HFF-Myc (cell line): ENCODE measurements at regions not wholly inside any gene's neighbourhood (a gene's known extent, or its start where the extent isn't known, plus 50 kb on each side); places are given as distances from the start of the nearest gene placed in this dataset.

Experiments used
- DNase-seq: peaks from one replicate; pipeline ENCODE4 v3.0.0-alpha.2; 2011; ENCODE audit warnings: low read depth; ENCODE audit errors: extremely low read depth
- H3K4me3 ChIP-seq: replicated peaks from 2 replicates; pipeline ENCODE4 v1.5.1; 2011; ENCODE audit warnings: low read depth, mild to moderate bottlenecking, control low read depth, low read length
- TF ChIP-seq, protein P1 (sequence below): IDR thresholded peaks from 2 replicates; pipeline ENCODE4 v1.5.1; 2012; ENCODE audit warnings: mild to moderate bottlenecking, low read depth, low read length, control low read depth; ENCODE audit errors: missing control alignments

DNA sequence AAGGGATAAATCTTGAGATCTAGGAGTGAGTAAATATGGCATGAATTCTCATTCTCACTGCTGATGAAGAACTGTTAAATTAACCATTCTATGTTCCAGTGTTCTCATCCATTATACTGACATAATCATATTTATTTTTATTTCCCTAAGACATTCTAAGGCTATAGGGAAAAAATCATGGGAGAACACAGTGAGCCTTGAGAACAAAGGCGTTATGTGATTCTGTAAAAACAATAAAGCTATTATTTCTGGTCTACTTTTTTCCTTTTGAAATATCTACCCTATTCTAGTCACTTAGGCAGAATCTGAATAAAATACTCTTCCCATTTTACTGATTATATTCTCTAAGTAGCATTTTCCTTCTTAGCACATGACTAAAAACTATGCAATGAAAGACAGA is 155.7 kb upstream of the ADAMTS16 start:
- TF ChIP-seq, protein P1, sequence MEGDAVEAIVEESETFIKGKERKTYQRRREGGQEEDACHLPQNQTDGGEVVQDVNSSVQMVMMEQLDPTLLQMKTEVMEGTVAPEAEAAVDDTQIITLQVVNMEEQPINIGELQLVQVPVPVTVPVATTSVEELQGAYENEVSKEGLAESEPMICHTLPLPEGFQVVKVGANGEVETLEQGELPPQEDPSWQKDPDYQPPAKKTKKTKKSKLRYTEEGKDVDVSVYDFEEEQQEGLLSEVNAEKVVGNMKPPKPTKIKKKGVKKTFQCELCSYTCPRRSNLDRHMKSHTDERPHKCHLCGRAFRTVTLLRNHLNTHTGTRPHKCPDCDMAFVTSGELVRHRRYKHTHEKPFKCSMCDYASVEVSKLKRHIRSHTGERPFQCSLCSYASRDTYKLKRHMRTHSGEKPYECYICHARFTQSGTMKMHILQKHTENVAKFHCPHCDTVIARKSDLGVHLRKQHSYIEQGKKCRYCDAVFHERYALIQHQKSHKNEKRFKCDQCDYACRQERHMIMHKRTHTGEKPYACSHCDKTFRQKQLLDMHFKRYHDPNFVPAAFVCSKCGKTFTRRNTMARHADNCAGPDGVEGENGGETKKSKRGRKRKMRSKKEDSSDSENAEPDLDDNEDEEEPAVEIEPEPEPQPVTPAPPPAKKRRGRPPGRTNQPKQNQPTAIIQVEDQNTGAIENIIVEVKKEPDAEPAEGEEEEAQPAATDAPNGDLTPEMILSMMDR: no peak
- no peak overlapping the region for H3K4me3 ChIP-seq
- no peak for DNase-seq

DNA sequence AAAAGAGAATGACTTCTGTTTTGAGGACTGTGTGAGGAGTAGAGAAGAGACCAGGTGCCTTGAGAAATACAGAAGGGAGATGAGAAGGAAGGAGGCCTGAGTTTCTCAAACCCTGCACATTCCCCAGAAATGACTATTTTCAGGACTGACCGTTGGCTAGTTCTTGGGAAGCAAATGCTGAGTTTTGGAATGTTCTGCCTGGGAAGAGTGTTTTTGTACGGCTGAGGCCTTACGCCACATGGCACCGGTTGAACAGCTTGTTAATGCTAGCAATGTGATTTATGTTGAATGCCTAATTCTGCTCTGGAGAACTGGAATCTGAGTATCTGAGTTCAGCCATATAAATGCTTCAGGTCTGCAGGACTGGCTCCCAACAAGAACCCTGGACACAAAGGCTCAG is 152.7 kb upstream of the ADAMTS16 start:
- TF ChIP-seq, protein P1: no peak
- DNase-seq: no peak
- no peak overlapping the region for H3K4me3 ChIP-seq

DNA sequence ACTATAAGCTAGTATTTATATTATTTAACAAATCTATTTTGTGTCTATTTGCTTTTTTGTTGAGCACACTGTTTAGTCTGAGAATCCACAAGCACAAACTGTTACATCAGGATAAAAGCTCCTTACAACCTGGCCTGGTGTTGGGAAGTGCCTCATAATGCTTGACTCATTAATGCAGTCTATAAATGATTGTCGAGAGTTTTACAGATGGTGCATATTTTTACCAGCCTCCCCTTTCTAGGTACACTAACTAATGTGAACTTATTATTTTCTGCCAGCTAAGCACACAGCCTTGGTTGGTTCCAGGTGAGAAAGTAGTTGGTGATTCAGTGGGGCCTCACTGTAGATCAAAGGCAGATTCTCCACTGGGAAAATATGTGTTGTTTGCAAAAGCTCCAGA is 151.0 kb upstream of the ADAMTS16 start:
- no peak overlapping the region for H3K4me3 ChIP-seq
- DNase-seq: no peak
- TF ChIP-seq, protein P1: no peak

DNA sequence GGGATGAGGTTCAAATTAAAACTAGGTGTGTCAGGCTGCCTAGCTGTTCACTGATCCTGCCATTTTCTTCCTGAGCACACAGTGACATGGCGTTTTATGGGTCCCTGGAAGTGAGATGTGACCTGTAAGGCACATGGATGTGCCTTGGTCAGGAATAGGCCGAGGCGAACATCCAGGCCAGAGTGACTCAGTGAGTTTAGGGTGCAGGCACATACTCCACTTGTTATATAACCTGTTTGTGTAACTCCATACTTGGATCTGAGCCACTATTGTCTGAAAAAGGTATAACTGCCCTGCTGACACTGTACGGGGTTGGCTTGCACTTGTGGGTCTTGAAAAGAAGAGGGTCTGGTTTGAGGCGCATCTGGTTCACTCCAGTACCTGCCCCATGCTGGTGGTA is 150.1 kb upstream of the ADAMTS16 start:
- TF ChIP-seq, protein P1: no peak
- no peak for DNase-seq
- H3K4me3 ChIP-seq: no peak overlapping the region

DNA sequence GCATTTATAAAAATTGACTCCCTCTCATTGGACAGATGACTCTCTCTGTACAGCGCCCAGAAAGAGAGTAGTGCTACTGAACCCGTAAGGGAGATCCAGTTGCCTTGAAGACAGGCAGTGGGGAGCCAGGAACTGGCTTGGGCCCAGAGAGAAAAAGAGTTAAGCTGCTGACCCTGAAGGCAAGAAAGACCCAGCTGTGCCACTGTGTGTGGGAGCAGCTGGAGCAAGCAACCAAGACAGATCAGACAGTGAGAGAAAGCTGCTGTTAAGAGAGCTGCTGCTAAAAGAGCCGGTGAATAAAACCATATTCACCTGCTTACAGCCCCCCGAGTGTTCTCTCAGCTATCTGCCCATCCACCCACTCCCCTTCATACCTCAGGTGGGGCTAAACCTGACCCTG is 149.7 kb upstream of the ADAMTS16 start:
- no peak for DNase-seq
- no peak overlapping the region for H3K4me3 ChIP-seq
- TF ChIP-seq, protein P1: no peak

DNA sequence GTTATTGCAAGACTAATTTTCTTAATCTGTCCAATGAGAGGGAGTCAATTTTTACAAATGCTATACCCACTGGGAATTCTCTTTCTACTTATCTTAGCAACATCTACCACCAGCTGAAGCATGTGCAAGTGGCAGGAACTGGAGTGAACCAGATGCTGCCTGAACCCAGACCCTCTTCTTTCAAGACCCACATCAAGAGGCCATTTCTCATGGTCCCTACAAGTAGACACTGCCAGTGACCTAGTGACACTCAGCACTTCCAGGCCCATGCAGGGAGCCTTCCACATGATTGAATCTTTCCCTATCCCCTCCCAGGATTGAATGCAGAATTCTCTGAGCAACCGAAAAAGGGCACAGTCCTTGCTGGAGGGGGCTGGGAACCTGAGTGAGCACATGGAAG is 148.2 kb upstream of the ADAMTS16 start:
- no peak overlapping the region for H3K4me3 ChIP-seq
- DNase-seq: no peak
- TF ChIP-seq, protein P1: no peak

DNA sequence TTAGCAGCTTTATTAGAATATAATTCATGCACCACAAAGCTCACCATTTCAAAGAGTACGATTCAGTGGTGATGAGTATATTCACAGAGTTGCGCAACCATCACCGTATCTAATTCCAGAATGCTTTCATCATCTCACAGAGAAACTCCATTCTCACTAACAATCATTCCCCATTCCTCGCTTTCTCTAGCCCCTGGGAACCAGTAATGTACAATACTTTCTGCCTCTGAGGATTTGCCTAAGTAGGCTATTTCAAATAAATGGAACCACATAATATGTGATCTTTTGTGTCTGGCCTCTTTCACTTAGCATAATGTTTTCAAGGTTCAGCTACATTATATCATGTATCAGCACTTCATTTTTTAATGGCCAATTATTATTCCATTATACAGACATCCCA is 145.1 kb upstream of the ADAMTS16 start:
- no peak for DNase-seq
- H3K4me3 ChIP-seq: no peak overlapping the region
- TF ChIP-seq, protein P1: no peak
